ENCODE measurements at regions not wholly inside any gene's neighbourhood (a gene's known extent, or its start where the extent isn't known, plus 50 kb on each side); places are given as distances from the start of the nearest gene placed in this dataset.

DNA sequence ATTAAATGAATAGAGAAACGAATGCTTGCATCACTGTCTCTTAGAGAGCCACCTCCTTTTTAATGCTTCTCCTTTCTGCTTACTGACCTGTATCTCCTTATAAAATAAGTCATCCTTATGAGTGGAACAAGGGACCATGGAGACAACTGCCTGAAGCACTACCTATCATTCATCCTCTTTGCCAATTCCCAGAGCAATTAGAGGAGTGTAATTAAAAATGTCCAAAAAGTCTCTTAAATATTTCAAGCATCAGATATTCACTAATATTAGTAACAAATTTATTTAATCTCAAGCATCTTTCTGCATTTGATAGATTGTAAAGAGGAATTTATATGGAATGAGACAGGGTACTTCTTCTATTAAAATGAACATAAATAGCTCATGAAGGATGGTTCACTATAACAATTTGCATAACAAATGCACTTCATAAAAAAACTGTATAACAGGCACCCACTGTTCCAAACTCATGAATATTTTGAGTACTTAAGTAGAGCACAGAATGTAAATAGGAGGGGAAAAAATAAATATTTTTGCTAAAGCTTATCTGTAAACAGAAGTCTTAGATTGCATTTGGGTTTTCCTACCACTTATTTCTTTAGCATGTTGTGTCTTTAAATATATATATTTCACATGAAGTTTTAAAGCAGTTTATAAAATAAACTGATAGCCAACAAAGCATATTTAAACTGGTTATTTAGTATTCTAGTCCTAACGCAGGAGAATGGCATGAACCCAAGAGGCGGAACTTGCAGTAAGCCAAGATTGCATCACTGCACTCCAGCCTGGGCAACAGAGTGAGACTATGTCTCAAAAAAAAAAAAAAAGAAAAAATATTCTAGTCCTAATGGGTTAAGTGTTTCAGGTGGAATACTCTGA lies 269.3 kb downstream of the TBL1XR1 start:
- ATAC-seq, result no peak
- Mint-ChIP-seq H3K36me3 (ENCODE audit: low read depth) (no peaks in the 10 kb centered on the region), H3K27me3 (peaks cover 18% of the 10 kb centered on the region), H3K4me1 (peaks cover 8% of the 10 kb centered on the region), H3K27ac (no peak overlapping the region), H3K4me3 (no peak overlapping the region)
- no peak for DNase-seq
- H3K9me3 ChIP-seq (ENCODE audit: control insufficient read depth, low read length, poor library complexity, severe bottlenecking), result no peaks in the 10 kb centered on the region

DNA sequence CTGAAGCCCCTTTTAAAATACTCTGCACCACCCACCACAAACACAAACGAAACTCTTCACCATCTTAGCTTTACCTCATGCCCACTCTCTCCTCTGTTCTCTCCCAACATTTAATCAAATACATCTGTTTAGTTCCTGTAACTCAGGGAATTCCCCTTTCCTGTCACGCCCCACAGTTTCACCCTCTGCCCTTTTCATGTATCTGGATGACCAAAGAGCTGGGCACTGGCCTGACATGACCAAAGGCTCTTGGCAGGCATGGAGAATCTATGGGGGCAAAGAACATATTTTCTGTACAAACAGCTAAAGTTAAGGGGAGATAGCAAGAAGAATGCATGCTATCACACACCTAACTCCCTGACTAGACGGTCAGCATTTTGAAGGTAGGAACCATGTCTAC lies 270.0 kb downstream of the TBL1XR1 start:
- H3K36me3 Mint-ChIP-seq (ENCODE audit: low read depth), result no peaks in the 10 kb centered on the region
- DNase-seq (no peak), ATAC-seq (no peak)
- no peaks in the 10 kb centered on the region for H3K9me3 ChIP-seq (ENCODE audit: control insufficient read depth, low read length, poor library complexity, severe bottlenecking)
- peaks cover 25% of the 10 kb centered on the region for H3K27me3 Mint-ChIP-seq
- H3K4me3 Mint-ChIP-seq, result no peak overlapping the region
- peaks cover 8% of the 10 kb centered on the region for H3K4me1 Mint-ChIP-seq
- no peak overlapping the region for H3K27ac Mint-ChIP-seq

DNA sequence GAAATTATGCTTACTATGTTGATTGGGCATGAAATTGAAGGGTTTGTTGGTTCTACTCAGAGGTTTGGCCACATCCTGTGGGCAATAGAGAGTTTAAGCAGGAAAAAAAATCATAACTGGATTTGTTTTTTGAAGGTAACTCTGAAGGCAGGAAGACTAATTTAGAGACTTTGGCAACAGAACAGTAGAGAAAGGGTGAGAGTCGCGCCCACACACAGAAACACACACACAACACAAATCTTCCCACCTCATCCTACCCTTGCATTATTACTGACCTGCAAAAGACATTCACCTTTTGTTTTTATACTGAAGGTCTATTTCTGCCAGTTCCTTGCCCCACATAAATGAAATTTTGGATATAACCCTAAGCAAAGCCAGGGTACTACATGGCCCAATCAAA lies 270.6 kb downstream of the TBL1XR1 start:
- peaks cover 8% of the 10 kb centered on the region for H3K4me1 Mint-ChIP-seq
- H3K27ac Mint-ChIP-seq, result no peak overlapping the region
- no peaks in the 10 kb centered on the region for H3K9me3 ChIP-seq (ENCODE audit: control insufficient read depth, low read length, poor library complexity, severe bottlenecking)
- no peaks in the 10 kb centered on the region for H3K36me3 Mint-ChIP-seq (ENCODE audit: low read depth)
- DNase-seq (no peak), ATAC-seq (no peak)
- H3K4me3 Mint-ChIP-seq, result no peak overlapping the region
- peaks cover 26% of the 10 kb centered on the region for H3K27me3 Mint-ChIP-seq

DNA sequence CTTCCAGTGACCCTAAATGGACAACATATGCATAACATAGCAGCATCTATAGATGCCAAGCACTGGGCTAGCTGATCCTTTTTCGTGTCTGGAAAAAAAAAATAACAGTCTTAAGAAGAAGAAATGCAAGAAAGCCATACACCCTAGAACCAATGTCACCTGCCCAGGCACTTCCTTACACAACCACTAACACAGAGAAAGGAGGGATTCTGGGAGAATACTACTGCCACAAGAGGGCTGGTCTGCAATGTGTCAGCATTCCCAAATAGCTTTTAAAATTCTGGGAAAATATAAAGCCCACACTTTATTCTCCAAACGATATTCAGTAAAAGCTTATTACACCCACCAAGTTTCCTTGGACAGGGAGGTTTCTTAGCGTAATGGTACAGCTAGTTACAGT lies 271.2 kb downstream of the TBL1XR1 start:
- H3K27me3 Mint-ChIP-seq, result peaks cover 26% of the 10 kb centered on the region
- H3K4me1 Mint-ChIP-seq, result peaks cover 8% of the 10 kb centered on the region
- H3K27ac Mint-ChIP-seq, result no peak overlapping the region
- no peaks in the 10 kb centered on the region for H3K36me3 Mint-ChIP-seq (ENCODE audit: low read depth)
- no peak for DNase-seq
- no peaks in the 10 kb centered on the region for H3K9me3 ChIP-seq (ENCODE audit: control insufficient read depth, low read length, poor library complexity, severe bottlenecking)
- ATAC-seq, result no peak
- H3K4me3 Mint-ChIP-seq, result no peak overlapping the region

DNA sequence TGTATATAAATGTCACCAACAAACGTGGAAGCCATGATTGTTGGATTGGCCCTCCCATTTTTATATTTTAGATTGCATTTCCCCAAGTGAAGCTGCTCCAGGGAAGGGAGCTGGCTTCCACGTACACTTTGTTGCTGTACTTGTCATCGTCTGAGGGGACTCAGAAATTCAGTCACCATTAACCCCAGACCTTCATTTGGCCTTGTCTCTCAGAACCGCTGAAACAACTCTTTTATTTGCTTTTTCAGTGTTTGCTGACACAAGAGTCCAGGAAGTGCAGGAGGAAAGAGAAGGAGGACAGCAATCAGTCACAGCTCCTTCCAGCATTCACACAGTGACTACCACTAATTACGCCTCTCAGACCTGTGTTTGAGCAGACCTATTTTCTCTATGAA lies 276.5 kb downstream of the TBL1XR1 start:
- Mint-ChIP-seq H3K36me3 (ENCODE audit: low read depth) (no peaks in the 10 kb centered on the region), H3K27me3 (peaks cover 28% of the 10 kb centered on the region), H3K4me3 (no peak overlapping the region), H3K4me1 (no peaks in the 10 kb centered on the region), H3K27ac (no peak overlapping the region)
- no peak for ATAC-seq
- no peak for DNase-seq
- no peaks in the 10 kb centered on the region for H3K9me3 ChIP-seq (ENCODE audit: control insufficient read depth, low read length, poor library complexity, severe bottlenecking)

DNA sequence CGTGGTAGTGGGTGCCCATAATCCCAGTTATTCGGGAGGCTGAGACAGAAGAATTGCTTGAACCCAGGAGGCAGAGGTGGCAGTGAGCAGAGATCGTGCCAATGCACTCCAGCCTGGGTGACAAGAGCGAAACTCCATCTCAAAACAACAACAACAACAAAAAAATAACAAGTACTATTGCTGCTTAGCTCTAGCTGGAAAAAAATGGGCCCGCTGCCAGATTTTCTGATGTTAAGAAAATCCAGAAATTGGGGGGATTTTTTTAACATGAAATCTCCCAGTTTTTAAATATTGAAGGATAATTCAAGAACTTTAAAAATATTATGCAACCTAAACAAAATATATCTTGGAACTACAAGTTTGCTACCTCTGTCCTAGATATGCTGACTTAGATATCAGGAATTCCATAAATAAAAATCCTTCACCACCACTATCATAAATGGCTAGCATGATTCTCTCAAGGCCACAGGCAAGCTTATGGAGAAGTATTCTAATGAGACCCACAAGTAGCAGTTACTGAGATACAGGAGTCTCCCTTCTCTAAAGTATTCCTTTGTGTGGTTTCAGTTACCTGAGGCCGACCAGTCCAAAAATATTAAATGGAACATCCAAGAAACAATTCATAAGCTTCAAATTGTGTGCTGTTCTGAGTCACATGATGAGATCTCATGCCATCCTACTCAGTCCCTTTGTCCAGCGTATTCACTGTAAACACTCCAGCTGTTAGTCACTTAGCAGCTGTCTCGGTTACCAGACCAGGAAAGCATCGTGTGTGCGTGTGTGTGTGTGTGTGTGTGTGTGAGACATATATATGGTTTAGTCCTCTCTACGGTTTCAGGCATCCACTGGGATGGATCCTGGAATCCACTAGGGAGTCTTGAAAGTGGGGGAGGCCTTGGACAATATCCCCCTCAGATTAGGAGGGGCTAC lies 277.2 kb downstream of the TBL1XR1 start:
- ATAC-seq, result no peak
- Mint-ChIP-seq H3K36me3 (ENCODE audit: low read depth) (no peaks in the 10 kb centered on the region), H3K27ac (no peak overlapping the region), H3K4me1 (no peaks in the 10 kb centered on the region), H3K27me3 (peaks cover 28% of the 10 kb centered on the region), H3K4me3 (no peak overlapping the region)
- H3K9me3 ChIP-seq (ENCODE audit: control insufficient read depth, low read length, poor library complexity, severe bottlenecking), result no peaks in the 10 kb centered on the region
- DNase-seq, result no peak

DNA sequence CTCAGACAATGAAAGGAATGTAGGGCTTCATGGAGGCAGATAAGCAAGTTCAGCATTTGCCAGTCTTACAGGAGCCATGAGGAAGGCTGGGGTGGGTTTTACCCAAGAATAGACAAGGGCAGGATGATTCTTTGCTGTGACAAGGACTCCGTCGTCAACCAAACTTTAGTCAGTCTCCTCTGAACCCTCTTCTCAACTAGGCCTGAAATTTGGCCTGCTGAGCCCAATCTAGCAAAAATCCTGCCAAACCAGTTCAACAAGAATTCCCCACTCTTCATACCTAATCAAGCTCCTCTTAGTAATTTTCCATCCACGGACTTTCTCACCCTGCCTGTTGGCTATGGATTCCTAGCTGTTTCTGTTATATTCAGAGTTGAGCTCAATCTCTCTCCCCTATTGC lies 280.5 kb downstream of the TBL1XR1 start:
- DNase-seq, result no peak
- Mint-ChIP-seq H3K27me3 (peaks cover 20% of the 10 kb centered on the region), H3K4me1 (no peaks in the 10 kb centered on the region), H3K27ac (no peak overlapping the region), H3K36me3 (ENCODE audit: low read depth) (no peaks in the 10 kb centered on the region), H3K4me3 (no peak overlapping the region)
- H3K9me3 ChIP-seq (ENCODE audit: control insufficient read depth, low read length, poor library complexity, severe bottlenecking), result no peaks in the 10 kb centered on the region
- ATAC-seq, result no peak

DNA sequence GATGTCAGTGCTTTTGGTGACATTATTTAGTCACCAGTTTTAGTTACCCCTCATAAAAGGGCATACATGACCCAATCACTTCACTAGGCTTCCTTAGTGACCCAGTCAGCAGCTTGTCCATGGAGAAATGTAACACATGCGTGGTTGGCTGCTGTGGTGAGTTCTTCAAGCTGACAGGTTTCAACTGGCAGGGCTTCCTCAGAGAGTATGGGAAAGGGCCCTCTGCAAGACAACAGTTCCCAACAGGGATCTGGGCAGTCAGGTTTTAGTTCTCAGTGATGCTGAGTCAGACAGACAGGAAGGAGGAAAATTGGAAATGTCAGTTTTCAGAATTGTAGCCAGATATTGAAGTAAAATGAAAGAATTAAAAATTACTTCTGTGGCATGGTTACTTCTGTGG lies 282.5 kb downstream of the TBL1XR1 start:
- Mint-ChIP-seq H3K4me3 (no peak overlapping the region), H3K27me3 (peaks cover 20% of the 10 kb centered on the region), H3K36me3 (ENCODE audit: low read depth) (no peaks in the 10 kb centered on the region), H3K27ac (no peak overlapping the region), H3K4me1 (no peaks in the 10 kb centered on the region)
- DNase-seq (no peak), ATAC-seq (no peak)
- no peaks in the 10 kb centered on the region for H3K9me3 ChIP-seq (ENCODE audit: control insufficient read depth, low read length, poor library complexity, severe bottlenecking)

DNA sequence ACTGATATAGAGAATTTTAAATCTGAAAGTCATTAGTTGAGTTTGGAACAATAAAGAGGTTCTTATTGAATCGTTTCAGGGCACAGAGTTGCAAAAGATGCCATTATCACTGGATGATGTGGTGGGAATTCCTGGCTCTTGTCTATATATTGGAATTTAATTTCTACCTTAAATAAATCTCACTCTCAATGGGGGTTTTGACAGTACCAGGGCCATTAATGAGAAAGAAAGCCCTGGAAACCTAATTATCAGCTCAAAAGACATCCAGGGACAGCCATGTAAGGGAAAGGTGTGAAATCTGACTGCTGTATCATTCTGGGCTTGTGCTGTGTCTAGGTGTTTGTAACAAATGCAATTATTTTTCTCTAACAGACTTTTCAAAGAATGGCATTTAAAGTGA lies 285.7 kb downstream of the TBL1XR1 start:
- no peak for ATAC-seq

DNA sequence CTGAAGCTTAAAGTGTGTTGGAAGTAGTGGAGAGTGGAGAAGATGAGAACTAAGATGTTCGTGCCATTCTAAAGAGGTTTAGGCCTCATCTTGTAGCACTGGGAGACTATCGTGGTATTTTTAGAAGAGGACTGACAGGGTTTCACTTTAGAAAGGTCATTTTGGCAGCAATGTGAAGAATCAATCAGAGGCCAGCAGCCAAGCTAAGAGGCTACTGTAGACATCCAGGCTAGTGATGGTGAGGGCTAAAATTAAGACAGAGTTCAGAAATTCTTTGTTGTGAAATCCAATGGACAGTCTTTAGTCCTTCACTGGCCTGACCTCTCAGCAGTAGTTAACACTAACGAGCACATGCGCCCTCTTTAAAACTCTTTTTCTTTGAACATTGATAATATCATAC lies 288.2 kb downstream of the TBL1XR1 start:
- H3K27me3 Mint-ChIP-seq, result peaks cover 7% of the 10 kb centered on the region
- ATAC-seq, result no peak
- no peaks in the 10 kb centered on the region for H3K4me1 Mint-ChIP-seq
- H3K36me3 Mint-ChIP-seq (ENCODE audit: low read depth), result no peaks in the 10 kb centered on the region
- no peak overlapping the region for H3K4me3 Mint-ChIP-seq
- H3K27ac Mint-ChIP-seq, result no peak overlapping the region
- H3K9me3 ChIP-seq (ENCODE audit: control insufficient read depth, low read length, poor library complexity, severe bottlenecking), result no peaks in the 10 kb centered on the region
- DNase-seq, result no peak

More for the DNA sequence above, 285.7 kb downstream of the TBL1XR1 start:
- H3K9me3 ChIP-seq (ENCODE audit: control insufficient read depth, low read length, poor library complexity, severe bottlenecking), result no peaks in the 10 kb centered on the region
- no peaks in the 10 kb centered on the region for H3K36me3 Mint-ChIP-seq (ENCODE audit: low read depth)
- H3K27ac Mint-ChIP-seq, result no peak overlapping the region
- no peak overlapping the region for H3K4me3 Mint-ChIP-seq
- DNase-seq, result no peak
- H3K4me1 Mint-ChIP-seq, result no peaks in the 10 kb centered on the region
- no peaks in the 10 kb centered on the region for H3K27me3 Mint-ChIP-seq

DNA sequence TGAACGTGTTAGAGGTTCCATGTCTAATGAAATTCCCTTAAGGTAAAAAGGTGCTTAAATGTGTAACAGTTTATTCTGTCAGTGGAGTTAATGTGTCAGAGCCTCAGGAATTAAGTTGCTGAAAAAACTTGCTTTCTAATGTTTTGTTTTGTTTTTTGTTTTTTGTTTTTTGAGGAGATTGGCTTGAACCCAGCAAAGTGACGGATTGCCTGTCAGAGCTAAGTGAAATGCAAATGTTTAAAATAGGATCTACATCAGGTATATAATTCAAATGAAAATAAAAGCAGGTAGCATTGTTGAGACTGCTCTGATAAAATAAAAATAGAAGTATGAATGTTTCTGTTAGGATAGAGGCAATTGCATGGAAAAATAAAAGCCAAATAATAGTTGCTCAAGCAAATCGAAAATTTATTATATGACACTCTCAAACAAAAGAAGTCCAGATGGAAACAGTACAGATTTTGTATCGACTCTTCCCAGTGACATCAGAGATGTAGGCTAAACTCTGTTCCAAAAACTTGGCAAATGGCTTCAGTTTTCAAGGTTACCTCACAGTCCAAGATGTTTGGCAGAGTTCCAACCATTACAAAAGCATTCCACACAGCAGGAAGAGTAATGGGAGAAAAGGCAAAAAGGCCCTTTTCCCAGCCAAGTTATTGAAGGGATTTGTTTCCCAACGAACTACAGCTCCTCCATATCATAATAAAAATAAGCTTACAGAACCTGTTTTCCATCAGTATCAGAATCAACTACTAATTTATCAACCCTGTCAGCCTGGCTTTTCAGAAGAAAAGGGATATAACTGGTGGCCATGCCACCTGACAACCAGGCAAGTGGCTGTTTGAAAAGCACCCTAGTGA lies 291.0 kb downstream of the TBL1XR1 start:
- ATAC-seq, result no peak
- Mint-ChIP-seq H3K36me3 (ENCODE audit: low read depth) (no peaks in the 10 kb centered on the region), H3K4me1 (no peaks in the 10 kb centered on the region), H3K4me3 (no peak overlapping the region), H3K27me3 (peaks cover 7% of the 10 kb centered on the region), H3K27ac (no peak overlapping the region)
- H3K9me3 ChIP-seq (ENCODE audit: control insufficient read depth, low read length, poor library complexity, severe bottlenecking), result no peaks in the 10 kb centered on the region
- DNase-seq, result no peak

DNA sequence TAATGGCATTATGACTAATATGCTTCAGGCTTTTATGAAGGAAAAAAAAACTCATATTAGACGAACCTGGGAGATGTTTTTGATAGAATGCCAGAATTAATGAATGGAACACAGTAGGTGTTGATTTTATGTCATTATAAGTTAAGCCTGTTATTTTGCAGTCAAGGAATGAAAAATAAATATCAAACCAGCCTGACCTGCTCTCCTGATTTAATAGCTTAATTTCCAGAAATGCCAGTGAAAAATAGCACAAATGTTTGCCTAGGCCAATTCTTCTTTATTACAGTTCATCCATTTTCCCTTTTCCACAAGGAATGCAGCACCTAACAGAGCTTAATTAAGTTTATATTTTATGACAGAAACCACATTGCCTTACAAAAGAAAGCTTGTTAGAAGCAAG lies 292.0 kb downstream of the TBL1XR1 start:
- Mint-ChIP-seq H3K36me3 (ENCODE audit: low read depth) (no peaks in the 10 kb centered on the region), H3K4me3 (no peak overlapping the region), H3K27ac (no peak overlapping the region), H3K4me1 (no peaks in the 10 kb centered on the region), H3K27me3 (peaks cover 10% of the 10 kb centered on the region)
- no peaks in the 10 kb centered on the region for H3K9me3 ChIP-seq (ENCODE audit: control insufficient read depth, low read length, poor library complexity, severe bottlenecking)
- ATAC-seq, result no peak
- DNase-seq, result no peak

DNA sequence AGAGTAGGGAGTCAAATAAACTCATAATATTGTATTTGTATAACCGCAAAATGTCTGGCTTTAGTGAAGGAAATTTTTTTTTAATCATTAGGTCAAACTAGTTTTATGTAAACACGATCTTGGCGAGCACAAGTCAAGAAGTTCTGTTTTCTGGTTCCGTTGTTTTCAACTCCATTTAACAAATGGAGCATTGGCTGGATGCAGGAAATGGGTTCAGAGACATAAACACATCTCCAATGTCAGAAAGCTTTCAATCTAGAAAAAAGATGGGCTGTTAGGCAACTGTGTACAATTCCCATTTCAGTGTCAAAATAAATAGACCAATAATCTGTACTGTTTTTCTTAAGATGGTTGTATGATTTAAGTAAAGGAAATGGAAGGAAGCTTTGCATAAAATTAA lies 292.8 kb downstream of the TBL1XR1 start:
- Mint-ChIP-seq H3K36me3 (ENCODE audit: low read depth) (peaks cover 1% of the 10 kb centered on the region), H3K27ac (no peak overlapping the region), H3K4me3 (no peak overlapping the region), H3K4me1 (no peaks in the 10 kb centered on the region), H3K27me3 (peaks cover 18% of the 10 kb centered on the region)
- H3K9me3 ChIP-seq (ENCODE audit: control insufficient read depth, low read length, poor library complexity, severe bottlenecking), result no peaks in the 10 kb centered on the region
- no peak for DNase-seq
- no peak for ATAC-seq

All from T-helper 17 cell (primary cell).